ENCODE measurements at regions not wholly inside any gene's neighbourhood (a gene's known extent, or its start where the extent isn't known, plus 50 kb on each side); places are given as distances from the start of the nearest gene placed in this dataset.

DNA sequence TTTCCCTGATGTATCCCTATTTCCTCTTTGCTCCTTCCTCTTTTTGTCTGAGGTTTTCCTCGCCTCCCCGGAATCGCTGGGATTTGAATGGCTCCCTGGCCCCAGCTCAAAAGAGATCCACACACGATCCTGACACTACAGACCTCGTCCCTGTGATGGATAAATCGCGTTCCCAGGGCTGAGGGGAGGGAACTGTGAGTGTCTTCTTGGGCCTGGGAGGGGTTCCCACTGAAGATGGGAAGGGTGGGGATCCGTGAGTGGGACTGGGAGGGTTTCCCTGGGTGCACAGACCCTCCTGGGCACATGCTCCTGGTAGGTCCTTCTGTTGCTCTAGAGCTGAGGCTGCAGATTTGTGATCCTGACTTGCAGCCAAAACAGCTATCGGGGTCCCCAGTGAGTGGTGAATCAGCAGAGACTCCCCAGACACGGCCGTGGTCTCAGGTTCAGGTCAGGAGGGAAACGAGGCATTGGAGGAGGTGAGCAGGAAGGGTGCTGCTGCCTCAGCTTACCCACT, 591.0 kb downstream of the PTPRU start:
- Histone ChIP-seq H3K9me3 (ENCODE audit: insufficient read depth, low read length) (no peaks in the 10 kb centered on the region), H3K27me3 (ENCODE audit: insufficient read depth, insufficient read length) (no peaks in the 10 kb centered on the region), H3K4me1 (ENCODE audit: insufficient read depth, insufficient read length) (peaks cover 5% of the 10 kb centered on the region), H3K36me3 (ENCODE audit: insufficient read depth, insufficient read length, low read length) (no peaks in the 10 kb centered on the region), H3K4me3 (ENCODE audit: insufficient read length, low read depth) (no peak overlapping the region), H3K9ac (ENCODE audit: insufficient read length, low read depth) (no peak overlapping the region)
- DNase-seq (ENCODE audit: low read depth, low spot score), result no peak
- TF ChIP-seq ZNF274 (IDR thresholded peaks at IDR 0.05; ENCODE audit: low read depth, low read length), result no peak
- no peak for TF ChIP-seq YY1 (IDR thresholded peaks at IDR 0.05; ENCODE audit: insufficient read depth, insufficient read length)
- no peak for TF ChIP-seq SUZ12 (IDR thresholded peaks at IDR 0.05; ENCODE audit: extremely low read depth, insufficient read depth, insufficient read length)

DNA sequence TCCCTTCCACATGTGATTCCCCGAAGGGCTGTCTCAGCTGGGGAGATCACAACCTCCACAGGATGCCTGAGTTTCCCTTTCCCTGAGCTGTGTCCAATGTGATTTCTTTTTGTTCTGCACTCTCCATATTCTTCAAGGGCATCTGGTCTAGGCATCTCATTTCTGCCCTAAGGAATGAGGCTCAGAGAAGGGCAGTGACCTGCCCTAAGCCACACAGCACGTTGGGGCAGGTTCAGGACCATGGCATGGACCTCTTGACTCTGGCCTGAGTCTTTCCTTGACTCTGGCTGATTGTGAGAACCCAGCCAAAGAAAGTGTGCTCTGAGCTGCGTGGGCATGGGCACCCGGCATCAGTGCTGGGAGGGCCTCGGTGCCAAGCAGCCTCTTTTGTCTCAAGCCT, 590.3 kb downstream of the PTPRU start:
- no peak overlapping the region for H3K9ac ChIP-seq (ENCODE audit: insufficient read length, low read depth)
- DNase-seq (ENCODE audit: low read depth, low spot score), result no peak
- no peaks in the 10 kb centered on the region for H3K36me3 ChIP-seq (ENCODE audit: insufficient read depth, insufficient read length, low read length)
- H3K4me1 ChIP-seq (ENCODE audit: insufficient read depth, insufficient read length), result peaks cover 5% of the 10 kb centered on the region
- no peak overlapping the region for H3K4me3 ChIP-seq (ENCODE audit: insufficient read length, low read depth)
- H3K27me3 ChIP-seq (ENCODE audit: insufficient read depth, insufficient read length), result no peaks in the 10 kb centered on the region
- TF ChIP-seq ZNF274 (IDR thresholded peaks at IDR 0.05; ENCODE audit: low read depth, low read length), result no peak
- TF ChIP-seq SUZ12 (IDR thresholded peaks at IDR 0.05; ENCODE audit: extremely low read depth, insufficient read depth, insufficient read length), result no peak
- no peak for TF ChIP-seq YY1 (IDR thresholded peaks at IDR 0.05; ENCODE audit: insufficient read depth, insufficient read length)
- no peaks in the 10 kb centered on the region for H3K9me3 ChIP-seq (ENCODE audit: insufficient read depth, low read length)

DNA sequence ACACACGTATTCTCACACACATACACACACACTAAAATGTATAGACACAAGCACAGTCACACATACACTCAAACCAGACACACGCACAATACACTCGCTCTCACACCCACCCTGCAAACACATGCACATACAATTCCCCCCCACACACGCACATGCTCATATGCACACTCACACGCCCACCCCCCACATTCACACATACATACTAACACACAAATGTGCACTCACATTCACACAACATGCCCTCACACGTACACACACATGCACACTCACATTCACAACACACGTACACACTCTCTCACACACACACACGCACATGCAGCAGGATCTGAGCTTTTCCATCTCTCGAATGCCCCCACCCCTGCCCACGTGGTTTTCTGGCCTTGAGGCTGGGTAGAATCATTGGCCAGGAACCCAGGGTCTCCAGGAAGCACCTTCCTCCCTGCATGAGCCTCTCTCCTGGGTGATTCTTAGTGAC, 589.7 kb downstream of the PTPRU start:
- no peak for TF ChIP-seq YY1 (IDR thresholded peaks at IDR 0.05; ENCODE audit: insufficient read depth, insufficient read length)
- no peak for TF ChIP-seq SUZ12 (IDR thresholded peaks at IDR 0.05; ENCODE audit: extremely low read depth, insufficient read depth, insufficient read length)
- no peak for TF ChIP-seq ZNF274 (IDR thresholded peaks at IDR 0.05; ENCODE audit: low read depth, low read length)
- H3K4me3 ChIP-seq (ENCODE audit: insufficient read length, low read depth), result no peak overlapping the region
- H3K9me3 ChIP-seq (ENCODE audit: insufficient read depth, low read length), result no peaks in the 10 kb centered on the region
- no peaks in the 10 kb centered on the region for H3K36me3 ChIP-seq (ENCODE audit: insufficient read depth, insufficient read length, low read length)
- H3K27me3 ChIP-seq (ENCODE audit: insufficient read depth, insufficient read length), result no peaks in the 10 kb centered on the region
- no peak for DNase-seq (ENCODE audit: low read depth, low spot score)
- no peak overlapping the region for H3K9ac ChIP-seq (ENCODE audit: insufficient read length, low read depth)
- peaks cover 5% of the 10 kb centered on the region for H3K4me1 ChIP-seq (ENCODE audit: insufficient read depth, insufficient read length)

DNA sequence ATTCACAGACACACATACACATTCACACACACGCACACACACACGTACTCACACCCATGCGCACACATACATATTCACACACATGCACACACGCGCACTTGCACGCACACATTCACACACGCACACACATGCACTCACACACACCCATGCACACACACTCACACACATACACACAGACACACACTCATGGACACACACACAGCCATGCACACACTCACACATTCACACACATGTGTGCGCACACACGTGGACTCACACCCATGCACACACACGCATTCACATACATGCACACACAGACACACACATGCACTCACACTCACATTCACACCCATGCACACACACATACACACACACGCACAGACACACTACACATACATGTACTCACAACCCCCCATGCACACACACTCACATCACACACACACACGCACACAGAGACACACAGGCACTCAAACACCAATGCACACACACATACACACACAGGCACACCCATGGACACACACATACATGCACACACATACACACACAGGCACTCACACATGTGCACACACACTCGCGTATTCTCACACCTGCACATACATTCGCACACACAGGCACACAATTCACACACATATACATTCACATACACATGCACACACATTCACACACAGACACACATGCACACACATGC, 589.1 kb downstream of the PTPRU start:
- peaks cover 5% of the 10 kb centered on the region for H3K4me1 ChIP-seq (ENCODE audit: insufficient read depth, insufficient read length)
- no peak overlapping the region for H3K4me3 ChIP-seq (ENCODE audit: insufficient read length, low read depth)
- H3K9ac ChIP-seq (ENCODE audit: insufficient read length, low read depth), result no peak overlapping the region
- TF ChIP-seq ZNF274 (IDR thresholded peaks at IDR 0.05; ENCODE audit: low read depth, low read length) (no peak), YY1 (IDR thresholded peaks at IDR 0.05; ENCODE audit: insufficient read depth, insufficient read length) (no peak), SUZ12 (IDR thresholded peaks at IDR 0.05; ENCODE audit: extremely low read depth, insufficient read depth, insufficient read length) (no peak)
- no peaks in the 10 kb centered on the region for H3K27me3 ChIP-seq (ENCODE audit: insufficient read depth, insufficient read length)
- no peaks in the 10 kb centered on the region for H3K36me3 ChIP-seq (ENCODE audit: insufficient read depth, insufficient read length, low read length)
- DNase-seq (ENCODE audit: low read depth, low spot score), result no peak
- no peaks in the 10 kb centered on the region for H3K9me3 ChIP-seq (ENCODE audit: insufficient read depth, low read length)

DNA sequence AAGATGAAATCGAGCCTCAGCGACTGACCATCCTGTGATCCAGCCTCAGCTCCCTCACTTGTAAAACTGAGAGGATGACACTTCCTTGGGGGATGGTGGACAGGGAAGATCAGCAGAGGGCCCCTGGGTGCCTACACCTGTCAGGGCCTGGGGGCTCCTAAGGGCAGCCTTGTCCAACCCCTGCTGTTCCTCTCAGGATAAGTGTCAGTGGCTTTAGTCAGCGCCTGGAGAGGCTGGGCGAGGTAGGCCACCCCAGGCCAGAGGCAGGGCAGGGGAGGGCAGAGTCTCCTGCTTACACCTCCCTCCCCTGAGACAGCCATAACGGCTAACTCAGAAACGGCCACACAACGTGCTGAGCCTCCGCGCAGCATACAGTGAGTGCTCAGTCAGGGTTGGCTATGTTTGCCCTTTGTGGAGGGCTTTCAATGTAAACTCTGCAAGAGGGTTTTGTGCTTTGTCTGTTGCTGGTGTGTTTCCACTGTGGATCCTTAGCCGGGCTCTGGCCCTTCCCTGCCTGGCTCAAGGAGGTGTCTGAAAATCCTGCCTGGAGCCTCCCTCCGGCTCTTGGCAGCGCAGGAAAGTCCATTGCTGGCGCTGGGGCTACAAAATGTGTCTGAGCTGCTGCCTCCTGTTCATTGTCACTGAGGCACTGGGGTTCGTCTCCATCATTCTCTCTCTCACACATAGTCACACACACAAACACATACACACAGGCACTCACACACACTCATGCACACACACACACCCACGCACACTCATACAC, 588.4 kb downstream of the PTPRU start:
- no peak for TF ChIP-seq SUZ12 (IDR thresholded peaks at IDR 0.05; ENCODE audit: extremely low read depth, insufficient read depth, insufficient read length)
- no peak for TF ChIP-seq YY1 (IDR thresholded peaks at IDR 0.05; ENCODE audit: insufficient read depth, insufficient read length)
- no peak for TF ChIP-seq ZNF274 (IDR thresholded peaks at IDR 0.05; ENCODE audit: low read depth, low read length)

DNA sequence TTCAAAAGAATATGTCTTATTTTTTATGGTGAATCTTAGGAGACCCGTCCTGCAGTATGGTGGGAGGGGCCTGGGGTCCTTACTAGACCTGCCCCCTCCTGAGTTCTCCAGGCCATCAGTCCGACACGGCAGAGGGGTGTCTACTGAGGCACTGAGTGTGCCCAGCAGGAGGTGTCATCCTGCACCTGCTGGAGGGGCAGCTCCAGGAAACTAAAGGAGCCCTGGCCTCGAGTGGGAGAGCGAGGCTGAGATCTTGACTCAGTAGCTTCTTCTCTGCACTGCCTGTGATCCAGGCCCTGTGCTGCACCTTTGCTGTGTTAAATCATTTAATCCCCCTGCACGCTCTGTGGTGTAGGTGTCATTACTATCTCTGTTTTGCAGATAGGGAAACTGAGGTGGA, 587.7 kb downstream of the PTPRU start:
- H3K9ac ChIP-seq (ENCODE audit: insufficient read length, low read depth), result no peak overlapping the region
- TF ChIP-seq YY1 (IDR thresholded peaks at IDR 0.05; ENCODE audit: insufficient read depth, insufficient read length), result no peak
- TF ChIP-seq ZNF274 (IDR thresholded peaks at IDR 0.05; ENCODE audit: low read depth, low read length), result no peak
- TF ChIP-seq SUZ12 (IDR thresholded peaks at IDR 0.05; ENCODE audit: extremely low read depth, insufficient read depth, insufficient read length), result no peak

More for the DNA sequence above, 588.4 kb downstream of the PTPRU start:
- no peaks in the 10 kb centered on the region for H3K9me3 ChIP-seq (ENCODE audit: insufficient read depth, low read length)
- H3K4me3 ChIP-seq (ENCODE audit: insufficient read length, low read depth), result no peak overlapping the region
- no peaks in the 10 kb centered on the region for H3K36me3 ChIP-seq (ENCODE audit: insufficient read depth, insufficient read length, low read length)
- H3K9ac ChIP-seq (ENCODE audit: insufficient read length, low read depth), result no peak overlapping the region
- no peak for DNase-seq (ENCODE audit: low read depth, low spot score)
- H3K27me3 ChIP-seq (ENCODE audit: insufficient read depth, insufficient read length), result no peaks in the 10 kb centered on the region
- peaks cover 5% of the 10 kb centered on the region for H3K4me1 ChIP-seq (ENCODE audit: insufficient read depth, insufficient read length)

DNA sequence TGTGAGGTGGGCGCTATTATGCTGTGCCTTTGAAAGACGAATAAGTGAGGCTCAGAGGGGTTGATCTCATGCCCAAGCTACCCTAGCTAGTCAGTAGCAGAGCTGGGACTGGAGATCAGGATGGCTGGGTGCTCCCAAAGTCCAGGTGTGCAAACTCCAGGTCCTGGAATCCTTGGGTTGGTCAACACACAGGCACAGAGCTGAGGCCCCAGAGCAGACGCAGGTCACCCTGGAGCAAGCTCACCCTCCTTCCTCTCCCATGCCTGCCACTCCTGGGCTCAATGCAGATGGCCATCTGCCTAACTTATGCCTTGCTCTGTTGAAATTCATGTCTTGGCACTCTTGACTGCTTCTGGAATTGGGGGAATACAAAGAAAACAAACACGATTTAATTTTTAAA, 587.2 kb downstream of the PTPRU start:
- Histone ChIP-seq H3K36me3 (ENCODE audit: insufficient read depth, insufficient read length, low read length) (no peaks in the 10 kb centered on the region), H3K9me3 (ENCODE audit: insufficient read depth, low read length) (peaks cover under 1% of the 10 kb centered on the region; the same call in 1 of the 2 replicates), H3K4me3 (ENCODE audit: insufficient read length, low read depth) (no peak overlapping the region), H3K4me1 (ENCODE audit: insufficient read depth, insufficient read length) (peaks cover 5% of the 10 kb centered on the region), H3K27me3 (ENCODE audit: insufficient read depth, insufficient read length) (no peaks in the 10 kb centered on the region), H3K9ac (ENCODE audit: insufficient read length, low read depth) (no peak overlapping the region)
- TF ChIP-seq SUZ12 (IDR thresholded peaks at IDR 0.05; ENCODE audit: extremely low read depth, insufficient read depth, insufficient read length), result no peak
- no peak for TF ChIP-seq YY1 (IDR thresholded peaks at IDR 0.05; ENCODE audit: insufficient read depth, insufficient read length)
- no peak for TF ChIP-seq ZNF274 (IDR thresholded peaks at IDR 0.05; ENCODE audit: low read depth, low read length)
- no peak for DNase-seq (ENCODE audit: low read depth, low spot score)

More for the DNA sequence above, 587.7 kb downstream of the PTPRU start:
- H3K27me3 ChIP-seq (ENCODE audit: insufficient read depth, insufficient read length), result no peaks in the 10 kb centered on the region
- H3K4me1 ChIP-seq (ENCODE audit: insufficient read depth, insufficient read length), result peaks cover 5% of the 10 kb centered on the region
- no peaks in the 10 kb centered on the region for H3K36me3 ChIP-seq (ENCODE audit: insufficient read depth, insufficient read length, low read length)
- no peaks in the 10 kb centered on the region for H3K9me3 ChIP-seq (ENCODE audit: insufficient read depth, low read length)
- no peak for DNase-seq (ENCODE audit: low read depth, low spot score)
- H3K4me3 ChIP-seq (ENCODE audit: insufficient read length, low read depth), result no peak overlapping the region

Data from NT2/D1 (cell line).